H1 (cell line): ENCODE measurements at regions not wholly inside any gene's neighbourhood (a gene's known extent, or its start where the extent isn't known, plus 50 kb on each side); places are given as distances from the start of the nearest gene placed in this dataset.

Source experiments
- CTCF ChIA-PET: fragments of 300-600 bp; sonication (Branson Sonifier 250); formaldehyde crosslinking; loops from one replicate; lab custom pipeline; 2021; ENCODE audit not compliant: partially characterized antibody; lab: Charles Lee
- POLR2A ChIA-PET: fragments of 300-600 bp; sonication (Branson Sonifier 250); formaldehyde crosslinking; loops from one replicate; lab custom pipeline; 2021; ENCODE audit warnings: inconsistent platforms; ENCODE audit not compliant: partially characterized antibody; lab: Charles Lee
- DNase-seq, 2 experiments: peaks; one replicate each; pipeline versions ENCODE4 v3.0.0 to v3.0.0-alpha.2; 2010 to 2022; ENCODE audit warnings: low spot score in 2 of 2, low read depth in 1 of 2, mixed read lengths in 1 of 2
- FAIRE-seq: peaks from 2 replicates; lab custom pipeline; 2011; peaks lifted over from hg19 to GRCh38; lab: Jason Lieb, UNC
- H2AFZ ChIP-seq: 2 replicates; pipeline ENCODE4 v1.8.1; 2012; ENCODE audit warnings: low read length, inconsistent platforms
- H2AK5ac ChIP-seq: 2 replicates; pipeline ENCODE4 v1.6.1; 2013; ENCODE audit warnings: low read depth, low read length
- H2BK120ac ChIP-seq: replicated peaks from 2 replicates; pipeline ENCODE3; 2013; ENCODE audit warnings: low read depth, low read length, inconsistent platforms
- H2BK12ac ChIP-seq: 2 replicates; pipeline ENCODE4 v1.6.1; 2013; ENCODE audit warnings: low read depth, low read length
- H2BK15ac ChIP-seq: 2 replicates; pipeline ENCODE4 v1.6.1; 2013; ENCODE audit warnings: low read length
- H2BK20ac ChIP-seq: 2 replicates; pipeline ENCODE4 v1.6.1; 2013; ENCODE audit warnings: low read length
- H2BK5ac ChIP-seq: 2 replicates; pipeline ENCODE4 v1.6.1; 2013; ENCODE audit warnings: low read depth, low read length
- H3K14ac ChIP-seq: 2 replicates; pipeline ENCODE4 v1.6.1; 2013; ENCODE audit warnings: inconsistent platforms; ENCODE audit not compliant: insufficient read length
- H3K18ac ChIP-seq: 2 replicates; pipeline ENCODE4 v1.6.1; 2013; ENCODE audit warnings: low read length; ENCODE audit errors: extremely low read depth
- H3K23ac ChIP-seq: 2 replicates; pipeline ENCODE4 v1.6.1; 2013; ENCODE audit warnings: inconsistent platforms; ENCODE audit not compliant: insufficient read length
- H3K23me2 ChIP-seq: 2 replicates; pipeline ENCODE4 v1.6.1; 2013; ENCODE audit warnings: low read depth, low read length
- H3K27ac ChIP-seq: 2 replicates; pipeline ENCODE4 v1.6.1; 2011; ENCODE audit warnings: low read depth, low read length, inconsistent platforms
- H3K27me3 ChIP-seq, 4 experiments: replicated peaks in 1 of 4; 1 replicate in 1 of 4; 2 replicates in 3 of 4; pipeline versions ENCODE4 v1.6.1 to v1.8.1; 2011 to 2013; ENCODE audit warnings: low read length in 3 of 4, mild to moderate bottlenecking in 3 of 4, inconsistent platforms in 2 of 4, mixed read lengths in 2 of 4, moderate library complexity in 1 of 4; ENCODE audit not compliant: control insufficient read depth in 3 of 4, insufficient read depth in 3 of 4; ENCODE audit errors: extremely low read depth in 1 of 4
- H3K36me3 ChIP-seq, 4 experiments: 2 replicates each; pipeline versions ENCODE4 v1.6.1 to v1.8.1; 2011 to 2013; ENCODE audit warnings: mild to moderate bottlenecking in 4 of 4, low read length in 3 of 4, moderate library complexity in 2 of 4, control low read depth in 1 of 4, inconsistent platforms in 1 of 4; ENCODE audit not compliant: insufficient read depth in 4 of 4, control insufficient read depth in 2 of 4
- H3K4ac ChIP-seq: replicated peaks from 2 replicates; pipeline ENCODE3; 2013; ENCODE audit warnings: low read length, low read depth, mixed read lengths, inconsistent platforms; ENCODE audit not compliant: insufficient read length
- H3K4me1 ChIP-seq, 4 experiments: replicated peaks in 1 of 4; 1 replicate in 1 of 4; 2 replicates in 3 of 4; pipeline versions ENCODE4 v1.6.1 to v1.8.1; 2011 to 2013; ENCODE audit warnings: low read length in 3 of 4, inconsistent platforms in 2 of 4, mixed read lengths in 1 of 4; ENCODE audit not compliant: insufficient read depth in 4 of 4, control insufficient read depth in 3 of 4
- H3K4me2 ChIP-seq, 2 experiments: 2 replicates each; pipeline versions ENCODE4 v1.6.1 to v1.8.1; 2011 to 2013; ENCODE audit warnings: low read depth in 2 of 2, low read length in 2 of 2, control low read depth in 1 of 2, inconsistent platforms in 1 of 2, mild to moderate bottlenecking in 1 of 2; ENCODE audit not compliant: insufficient read depth in 1 of 2
- H3K4me3 ChIP-seq, 4 experiments: fragments of 200-600, 300-600 bp in 1 of 4; sonication (generic), shearing (Covaris generic), sonication (Bioruptor Twin) in 1 of 4; 2 replicates each; pipeline versions ENCODE4 v1.5.1 to v1.8.1; 2011 to 2016; ENCODE audit warnings: low read length in 4 of 4, low read depth in 3 of 4, control low read depth in 2 of 4, inconsistent platforms in 2 of 4, mild to moderate bottlenecking in 2 of 4, mixed read lengths in 1 of 4, moderate library complexity in 1 of 4; ENCODE audit not compliant: insufficient read depth in 2 of 4; ENCODE audit errors: extremely low read depth in 1 of 4
- H3K56ac ChIP-seq: replicated peaks from 2 replicates; pipeline ENCODE3; 2013; ENCODE audit warnings: low read depth, mild to moderate bottlenecking, mixed read lengths, low read length, inconsistent platforms; ENCODE audit not compliant: insufficient read length
- H3K79me1 ChIP-seq: 2 replicates; pipeline ENCODE4 v1.6.1; 2013; ENCODE audit warnings: low read depth, low read length, control low read depth
- H3K79me2 ChIP-seq, 2 experiments: 2 replicates each; pipeline versions ENCODE4 v1.6.1 to v1.8.1; 2012 to 2013; ENCODE audit warnings: low read length in 2 of 2, mild to moderate bottlenecking in 2 of 2, inconsistent platforms in 1 of 2; ENCODE audit not compliant: insufficient read depth in 2 of 2, control insufficient read depth in 1 of 2
- H3K9ac ChIP-seq, 4 experiments: replicated peaks in 1 of 4; 1 replicate in 1 of 4; 2 replicates in 3 of 4; pipeline versions ENCODE4 v1.6.1 to v1.8.1; 2011 to 2013; ENCODE audit warnings: low read depth in 3 of 4, low read length in 3 of 4, control low read depth in 2 of 4, mild to moderate bottlenecking in 2 of 4, moderate library complexity in 2 of 4, inconsistent platforms in 1 of 4; ENCODE audit errors: extremely low read depth in 1 of 4
- H3K9me3 ChIP-seq, 2 experiments: 2 replicates each; pipeline versions ENCODE4 v1.6.1 to v1.8.1; 2012 to 2013; ENCODE audit warnings: mild to moderate bottlenecking in 2 of 2, moderate library complexity in 2 of 2, control low read depth in 1 of 2, inconsistent platforms in 1 of 2, low read depth in 1 of 2, low read length in 1 of 2, mixed read lengths in 1 of 2; ENCODE audit not compliant: insufficient read depth in 2 of 2
- H4K20me1 ChIP-seq, 2 experiments: replicated peaks in 1 of 2; 2 replicates each; pipeline versions ENCODE3 to v1.8.1; 2011 to 2013; ENCODE audit warnings: inconsistent platforms in 2 of 2, low read length in 2 of 2, mild to moderate bottlenecking in 1 of 2; ENCODE audit not compliant: insufficient read depth in 2 of 2, control insufficient read depth in 1 of 2
- H4K5ac ChIP-seq: 2 replicates; pipeline ENCODE4 v1.6.1; 2013; ENCODE audit warnings: low read length, low read depth, mixed read lengths, inconsistent platforms; ENCODE audit not compliant: insufficient read length
- H4K8ac ChIP-seq: 2 replicates; pipeline ENCODE4 v1.8.0; 2013; ENCODE audit warnings: mild to moderate bottlenecking, moderate library complexity, low read length, inconsistent platforms; ENCODE audit not compliant: insufficient read depth; ENCODE audit errors: extremely low read depth
- H4K91ac ChIP-seq: replicated peaks from 2 replicates; pipeline ENCODE3; 2013; ENCODE audit warnings: low read length, mixed read lengths, inconsistent platforms; ENCODE audit not compliant: insufficient read length
- CEBPB ChIP-seq: IDR thresholded peaks from 2 replicates; pipeline ENCODE4 v1.6.1; 2012; ENCODE audit warnings: low read depth, low read length
- CHD1 ChIP-seq: IDR thresholded peaks from 2 replicates; pipeline ENCODE4 v1.6.1; 2012; ENCODE audit warnings: low read depth, low read length, improper control_type of control experiment
- EP300 ChIP-seq, 2 experiments: IDR thresholded peaks; 1 replicate in 1 of 2; 2 replicates in 1 of 2; pipeline ENCODE4 v1.6.1; 2011 to 2012; ENCODE audit warnings: low read depth in 2 of 2, low read length in 2 of 2, mild to moderate bottlenecking in 2 of 2, borderline replicate concordance in 1 of 2, inconsistent platforms in 1 of 2, moderate library complexity in 1 of 2
- KDM5A ChIP-seq: fragments of 200-600 bp; IDR thresholded peaks from 2 replicates; pipeline ENCODE4 v1.7.1; 2012; ENCODE audit warnings: mild to moderate bottlenecking, low read length, inconsistent platforms, mixed read lengths
- RBBP5 ChIP-seq: IDR thresholded peaks from 2 replicates; pipeline ENCODE4 v1.7.1; 2012; ENCODE audit warnings: low read depth, mild to moderate bottlenecking, inconsistent platforms, low read length, moderate library complexity, borderline replicate concordance
- TAF1 ChIP-seq: IDR thresholded peaks from 2 replicates; pipeline ENCODE4 v1.6.1; 2011; ENCODE audit warnings: mild to moderate bottlenecking, low read depth, low read length
- USF2 ChIP-seq: IDR thresholded peaks from 2 replicates; pipeline ENCODE4 v1.6.1; 2011; ENCODE audit warnings: low read length, improper control_type of control experiment
- WGBS, 2 experiments: shearing (Covaris generic) in 1 of 2; methylation state at CpG; one replicate each; pipeline versions ENCODE4 v1.1.6 to v1.1.7; 2013 to 2015; ENCODE audit warnings: low lambda C conversion rate in 2 of 2, mixed read lengths in 2 of 2, inconsistent platforms in 1 of 2, low coverage in 1 of 2, missing lambda C conversion rate in 1 of 2; ENCODE audit not compliant: insufficient replicate concordance in 2 of 2, insufficient coverage in 1 of 2, insufficient read length in 1 of 2; ENCODE audit errors: extremely low coverage in 1 of 2, missing lambda C conversion rate in 1 of 2; 5-methylcytosine and 5-hydroxymethylcytosine counted together

DNA sequence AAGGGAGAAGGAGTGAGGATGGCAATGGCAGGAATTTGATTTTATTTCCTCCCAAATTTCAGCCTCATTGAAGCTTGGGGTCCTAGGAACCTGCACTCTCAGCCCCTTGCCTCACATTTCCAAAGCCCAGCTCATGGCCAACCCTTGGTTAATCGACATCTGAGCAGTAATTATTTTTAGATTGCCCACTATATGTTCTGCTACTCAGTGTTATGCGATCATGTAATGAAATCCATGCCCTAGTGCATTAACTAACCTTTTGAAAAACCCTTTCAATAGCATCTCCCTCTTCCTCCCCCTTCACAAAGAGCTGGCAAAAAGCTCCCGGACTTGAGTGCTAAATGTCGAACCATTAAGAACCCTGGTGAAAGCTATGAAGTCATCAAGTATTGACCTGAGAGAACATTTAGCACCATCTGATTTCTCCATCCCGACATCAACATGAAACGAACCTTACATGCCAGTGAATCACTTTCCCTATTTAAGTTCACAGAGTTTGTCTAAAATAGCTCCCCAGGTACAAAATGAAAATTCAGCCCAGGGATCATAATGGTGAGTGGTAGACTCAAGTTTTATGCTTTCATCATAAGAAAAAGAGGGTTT lies 59.2 kb upstream of the RPS6KA3 start:
- Histone ChIP-seq H2AFZ (no peak overlapping the region), H4K5ac (no peak overlapping the region), H3K79me2 (no peaks in the 10 kb centered on the region), H2BK20ac (no peak overlapping the region), H3K27ac (no peak overlapping the region), H3K56ac (no peak overlapping the region), H4K8ac (no peak overlapping the region), H3K79me1 (no peaks in the 10 kb centered on the region), H3K9ac (no peak overlapping the region), H2BK5ac (no peak overlapping the region), H3K27me3 (peaks cover 0 to 11% (median 6%) of the 10 kb centered on the region in 4 experiments; a peak in 3 of 7 replicates), H3K4me1 (no peaks in the 10 kb centered on the region), H2BK120ac (no peak overlapping the region), H3K18ac (no peak overlapping the region), H2AK5ac (no peak overlapping the region), H3K4ac (no peak overlapping the region), H3K23ac (no peak overlapping the region), H3K4me2 (no peak overlapping the region), H4K91ac (no peak overlapping the region), H2BK12ac (no peak overlapping the region), H4K20me1 (no peaks in the 10 kb centered on the region), H3K23me2 (no peaks in the 10 kb centered on the region), H3K4me3 (no peak overlapping the region), H3K9me3 (no peaks in the 10 kb centered on the region), H2BK15ac (no peak overlapping the region), H3K14ac (no peak overlapping the region), H3K36me3 (no peaks in the 10 kb centered on the region)
- POLR2A ChIA-PET = no interaction called here
- DNase-seq (no peak), FAIRE-seq (no peak)
- TF ChIP-seq CEBPB = no peak
- TF ChIP-seq USF2 = no peak
- no peak for TF ChIP-seq EP300 (IDR thresholded peaks at IDR 0.05; ENCODE audit: borderline replicate concordance in 1 of 2, low read depth in 2 of 2, low read length in 2 of 2)
- TF ChIP-seq CHD1 = no peak
- no peak for TF ChIP-seq TAF1
- TF ChIP-seq RBBP5 = no peak
- no peak for TF ChIP-seq KDM5A
- WGBS, 2 experiments = 80% methylated on average over 6 of the region's 6 CpGs; no CpG with 5 or more reads in 1 of the 2 experiments
- CTCF ChIA-PET = no interaction called here
